Stimulated activated naive CD4-positive, alpha-beta T cell treated with Interleukin-2 at 50 U/mL for 16 hours (primary cell): ENCODE measurements at regions not wholly inside any gene's neighbourhood (a gene's known extent, or its start where the extent isn't known, plus 50 kb on each side); places are given as distances from the start of the nearest gene placed in this dataset.
"Not testable (repeated sequence)": the region's sequence is repeated elsewhere in the genome, so short reads cannot be mapped to it uniquely, and the experiment has no call there.

Source experiments
- DNase-seq: peaks from one replicate; lab custom pipeline; 2025; lab: John Stamatoyannopoulos, UW

DNA sequence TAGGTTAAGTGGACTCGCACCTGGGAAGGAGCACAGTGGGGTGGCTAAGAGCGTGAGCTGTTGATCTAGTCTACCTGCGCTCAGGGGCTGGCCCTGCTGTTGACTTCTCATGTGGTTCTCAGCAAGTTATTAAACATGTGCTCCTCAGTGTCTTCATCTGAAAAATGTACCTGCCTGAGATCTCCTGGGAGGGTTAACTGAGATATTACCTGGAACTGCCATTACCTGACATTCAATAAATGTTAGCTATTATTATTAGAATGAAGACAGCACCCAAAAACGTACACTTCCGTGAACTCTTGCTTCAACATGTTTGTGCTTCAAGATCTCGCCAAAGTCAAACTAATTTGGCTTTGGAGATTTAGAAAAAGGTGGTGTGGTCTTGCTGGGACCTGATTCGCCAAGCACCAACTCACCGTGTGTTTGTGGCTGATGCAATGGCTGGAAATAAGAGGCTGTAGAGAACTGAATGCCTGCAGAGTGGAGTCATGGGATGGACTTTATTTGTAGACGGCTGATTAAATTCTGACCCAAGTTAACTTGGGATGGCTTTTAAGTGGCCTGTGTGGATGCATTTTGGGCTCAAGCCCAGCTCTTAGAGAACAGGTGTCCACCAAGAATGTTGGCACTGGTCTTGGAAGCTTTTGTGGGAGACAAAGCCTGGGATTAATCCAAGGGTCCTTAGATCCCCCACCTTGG is 692.9 kb downstream of the QKI start:
- no peak for DNase-seq

DNA sequence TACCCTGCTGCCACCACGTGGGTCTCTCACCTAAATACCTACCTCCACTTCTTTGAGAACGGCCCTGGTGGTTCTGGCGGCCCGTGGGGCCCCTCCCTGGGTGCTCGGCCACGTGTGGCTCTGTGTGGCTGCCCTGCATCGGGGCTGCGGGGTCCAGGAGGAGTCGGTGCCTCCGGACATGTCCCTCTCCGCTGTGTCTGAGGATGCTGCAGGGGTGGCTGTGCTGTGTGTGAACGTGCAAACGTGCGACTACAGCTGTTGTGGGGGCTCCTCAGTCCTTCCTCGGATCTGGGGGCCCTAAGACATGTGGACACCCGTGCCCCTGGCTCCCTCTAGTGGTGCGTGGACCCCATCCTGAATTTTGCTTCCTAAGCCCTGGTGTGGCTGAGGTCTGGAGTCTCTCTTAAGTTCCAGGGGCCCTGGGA is 691.8 kb downstream of the QKI start:
- DNase-seq = no peak

DNA sequence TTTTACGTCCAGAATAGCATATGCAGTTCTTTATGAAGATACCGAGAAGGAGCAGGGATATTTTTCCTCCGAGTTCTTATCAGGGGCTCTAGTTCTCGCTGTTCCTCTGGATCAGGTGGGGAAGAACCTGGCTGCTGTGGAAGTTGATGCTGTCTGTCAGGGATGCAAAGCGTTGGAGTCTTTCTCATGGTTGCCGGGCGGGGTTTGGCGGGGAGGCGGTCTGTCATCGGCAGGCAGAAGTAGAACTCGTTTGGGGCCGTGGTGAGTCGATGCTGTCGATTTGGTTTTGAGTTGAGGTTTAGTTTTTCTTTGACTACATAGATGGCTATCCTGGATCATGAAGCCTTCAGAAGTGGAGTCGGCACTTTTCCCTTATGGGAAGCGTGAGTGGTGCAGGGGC is 691.2 kb downstream of the QKI start:
- DNase-seq = no peak

DNA sequence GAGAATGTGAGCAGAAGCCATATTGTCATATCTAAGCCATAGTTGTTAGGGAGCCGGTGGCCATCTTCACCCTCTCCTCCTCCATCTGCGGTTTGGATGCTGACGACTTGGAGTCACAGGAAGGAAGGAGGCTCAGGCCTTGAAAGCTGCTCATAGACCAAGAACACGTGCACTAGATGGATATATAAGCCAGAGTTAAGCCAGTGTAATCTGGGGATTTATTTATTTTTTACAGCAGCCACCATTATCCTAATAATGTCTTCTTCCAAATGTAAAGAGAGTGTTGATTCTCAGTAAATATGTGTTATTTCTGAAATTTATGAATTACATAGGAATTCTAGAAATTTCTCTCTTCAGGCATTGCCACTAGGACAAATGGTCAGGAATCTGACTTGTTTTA is 689.9 kb downstream of the QKI start:
- DNase-seq = no peak

DNA sequence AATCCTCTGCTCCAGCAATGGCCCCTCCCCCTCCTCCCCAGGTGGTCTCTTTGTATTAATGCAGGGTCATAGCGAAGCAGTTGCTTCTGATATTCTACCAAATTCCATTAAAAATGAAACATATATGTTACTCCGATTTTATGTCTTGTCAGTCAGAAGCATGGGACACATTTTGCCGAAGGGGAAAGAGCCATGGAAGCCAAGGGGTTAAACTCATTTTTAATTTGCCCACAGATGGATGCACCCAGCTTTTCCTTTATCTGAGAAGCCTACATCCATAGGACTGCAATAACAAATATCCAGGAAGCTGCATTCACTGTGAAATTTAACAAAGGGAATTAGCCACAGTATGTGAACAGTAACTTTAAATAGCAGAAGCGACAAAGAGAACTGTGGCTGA is 688.2 kb downstream of the QKI start:
- no peak for DNase-seq

DNA sequence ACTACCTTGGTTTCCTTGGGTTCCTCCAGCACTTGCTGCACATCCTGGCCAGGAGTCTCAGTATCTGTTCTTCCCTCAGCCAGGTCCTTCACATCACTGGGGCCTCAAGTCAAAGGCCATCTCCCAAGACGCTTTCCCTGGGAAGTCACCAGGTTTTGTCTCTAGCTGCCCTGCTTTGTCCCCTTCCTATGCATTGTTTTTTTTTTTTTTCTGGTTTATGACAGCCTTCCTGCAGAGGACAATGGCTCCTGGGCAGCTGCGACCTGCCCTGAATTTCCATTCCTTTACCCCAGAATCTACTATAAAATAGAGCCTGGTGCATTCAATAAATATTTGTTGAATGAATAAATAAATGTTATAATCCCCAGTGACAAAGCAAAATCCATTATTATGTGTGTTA is 687.3 kb downstream of the QKI start:
- no peak for DNase-seq

DNA sequence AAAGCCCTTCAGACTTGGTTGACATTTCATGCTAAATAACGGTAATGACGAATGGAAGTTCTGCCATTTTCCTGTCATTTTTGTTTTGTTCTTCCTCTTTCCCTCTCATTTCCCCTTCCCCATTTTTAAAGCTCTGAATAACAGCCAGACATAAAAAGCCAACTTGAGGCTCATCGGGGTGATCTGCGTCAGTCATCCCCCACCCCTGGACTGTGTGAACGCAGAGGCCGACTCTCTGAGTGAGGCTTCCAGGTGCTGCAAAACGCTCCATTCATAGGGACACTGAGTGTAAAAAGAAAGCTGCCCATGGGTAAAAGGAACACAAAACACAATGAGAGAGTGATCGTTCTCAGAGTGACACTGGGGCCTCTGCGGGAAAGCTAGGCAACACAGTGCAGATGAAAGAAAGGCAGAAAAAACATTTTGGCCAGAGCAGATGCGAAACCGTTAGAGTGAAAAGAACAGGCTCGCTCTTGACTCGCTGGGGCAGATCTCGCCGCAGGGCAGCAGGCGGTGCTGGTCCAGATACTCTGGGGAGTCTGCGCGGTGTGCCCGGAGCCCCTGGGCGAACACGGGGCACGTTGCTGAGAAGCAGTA is 684.8 kb downstream of the QKI start:
- DNase-seq = no peak

DNA sequence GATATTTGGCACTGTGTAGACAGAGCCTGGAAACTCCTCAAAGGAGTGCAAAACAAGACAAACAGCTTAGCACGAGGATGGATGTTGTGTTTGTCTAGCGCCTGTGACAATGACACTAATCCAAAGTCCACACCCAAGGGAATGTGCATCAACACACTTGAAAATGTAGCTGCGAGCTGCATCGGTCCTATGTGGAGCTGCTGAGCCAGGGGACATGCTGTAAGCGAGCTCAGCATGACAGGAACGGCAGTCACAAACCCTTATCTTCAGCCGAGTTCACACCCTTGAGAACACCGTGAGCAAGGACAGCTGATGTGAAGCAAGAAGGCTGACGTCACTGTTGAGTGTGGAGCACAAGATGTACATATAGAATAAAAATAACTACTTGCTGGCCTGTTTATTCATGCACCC is 684.3 kb downstream of the QKI start:
- no peak for DNase-seq

DNA sequence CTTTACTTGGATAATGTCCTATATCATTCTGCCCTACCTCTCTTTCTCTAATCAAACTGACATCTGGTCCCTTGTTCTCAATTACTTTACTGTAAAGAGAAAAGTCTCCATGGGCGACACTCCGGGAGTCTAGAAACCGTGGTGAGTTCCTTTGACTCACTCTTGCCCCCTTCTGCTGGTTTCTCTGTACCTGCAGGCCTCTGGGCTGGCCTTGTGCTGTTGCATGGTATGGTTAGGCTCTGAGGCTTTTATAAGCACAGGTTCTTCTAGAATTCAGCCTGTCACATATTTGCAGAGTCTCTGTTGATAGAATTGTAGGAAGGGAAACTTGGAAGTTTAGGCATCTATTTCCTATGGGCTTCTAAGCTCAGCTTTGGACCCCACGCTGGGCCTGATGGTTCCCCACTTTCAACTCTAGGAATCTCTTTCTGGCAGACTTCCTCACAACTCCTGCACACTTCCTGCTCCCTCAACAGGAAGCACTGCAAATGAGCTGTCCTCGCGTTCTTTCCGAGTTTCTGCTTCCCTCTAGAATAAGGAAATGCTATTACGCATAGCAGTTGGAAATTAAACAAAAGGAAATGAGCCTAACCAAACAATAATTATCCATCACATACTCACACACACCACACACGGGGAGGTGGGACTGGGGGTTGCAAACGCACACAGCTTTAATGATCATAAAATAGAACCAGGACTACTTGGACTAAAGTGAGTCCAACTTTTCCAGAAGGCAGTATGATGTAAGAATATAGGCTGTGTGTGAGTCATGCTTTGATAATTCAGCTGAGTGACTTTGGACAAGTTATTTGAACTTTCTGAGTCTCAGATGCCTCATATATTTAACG is 683.3 kb downstream of the QKI start:
- DNase-seq = no peak

DNA sequence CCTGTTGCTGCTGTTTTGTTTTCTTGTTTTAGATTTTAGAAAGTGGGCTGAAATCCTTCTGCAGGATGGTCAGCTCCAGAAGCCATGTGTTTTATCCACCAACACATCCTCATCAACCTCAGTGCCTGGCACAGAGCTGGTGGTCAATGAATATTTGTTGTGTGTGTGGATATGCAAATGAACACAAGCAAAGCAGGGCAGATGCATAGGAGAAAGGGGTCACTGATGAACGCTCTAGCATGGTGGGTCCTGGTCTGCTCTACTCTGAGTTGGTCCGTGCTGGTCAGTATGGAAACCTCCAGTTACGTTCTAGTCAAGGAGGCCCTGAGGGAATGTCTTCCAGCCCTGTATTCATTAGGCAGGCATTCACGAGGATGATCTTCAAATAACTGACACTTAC is 682.5 kb downstream of the QKI start:
- DNase-seq = no peak

DNA sequence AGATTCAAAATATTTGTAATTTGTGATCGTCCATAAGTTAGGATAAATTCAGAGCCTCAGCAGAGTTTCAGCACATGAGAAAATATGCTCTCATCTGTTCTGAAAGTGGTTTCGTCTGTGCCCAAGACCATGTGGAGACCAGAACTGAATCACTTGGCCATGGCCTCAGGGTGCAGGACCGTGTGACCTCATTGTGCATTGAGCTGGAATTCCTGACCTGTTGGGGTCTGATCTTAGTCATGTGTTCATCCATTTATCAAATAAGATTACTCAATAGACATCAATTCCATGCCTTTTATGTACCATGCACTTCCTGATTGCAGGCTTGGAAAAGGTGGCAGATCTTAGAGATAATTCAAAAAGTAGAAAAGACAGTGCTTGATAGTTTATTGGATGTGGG is 680.5 kb downstream of the QKI start:
- no peak for DNase-seq

DNA sequence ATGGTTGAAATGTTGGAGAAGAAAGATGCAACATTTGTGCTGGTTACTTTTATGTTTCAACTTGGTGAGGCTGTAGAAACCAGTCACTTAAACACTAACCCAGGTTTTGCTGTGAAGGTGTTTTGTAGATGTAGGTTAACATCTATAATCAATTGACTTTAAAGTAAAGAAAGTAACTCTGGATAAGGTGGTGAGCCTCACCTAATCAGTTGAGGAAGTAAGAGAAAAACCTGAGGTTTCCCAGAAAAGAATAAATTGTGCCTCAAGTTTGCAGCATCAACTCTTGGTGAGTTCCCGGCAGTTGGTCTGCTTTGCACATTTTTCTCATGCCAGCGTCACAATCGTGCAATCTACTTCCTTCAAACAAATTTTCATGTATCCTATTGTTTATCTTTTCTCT is 673.4 kb downstream of the QKI start:
- DNase-seq = no peak

DNA sequence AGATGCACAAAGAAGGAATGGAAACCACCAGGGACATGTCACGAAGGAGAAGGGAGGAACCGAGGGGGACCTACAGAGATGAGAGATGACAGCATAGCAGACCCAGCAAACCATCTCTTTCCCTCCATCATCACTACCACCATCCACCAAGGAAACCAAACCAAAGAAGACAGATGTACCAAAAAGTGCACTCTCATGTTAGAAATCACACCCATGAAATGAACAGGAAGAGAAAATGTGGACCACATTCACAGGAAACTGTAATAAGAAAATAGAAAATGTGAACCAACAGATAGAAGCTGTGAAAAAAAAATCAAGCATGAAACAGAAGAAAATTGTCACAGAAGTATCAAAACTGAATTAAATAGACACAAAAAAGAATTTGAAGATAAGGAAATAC is 672.7 kb downstream of the QKI start:
- DNase-seq = no peak

DNA sequence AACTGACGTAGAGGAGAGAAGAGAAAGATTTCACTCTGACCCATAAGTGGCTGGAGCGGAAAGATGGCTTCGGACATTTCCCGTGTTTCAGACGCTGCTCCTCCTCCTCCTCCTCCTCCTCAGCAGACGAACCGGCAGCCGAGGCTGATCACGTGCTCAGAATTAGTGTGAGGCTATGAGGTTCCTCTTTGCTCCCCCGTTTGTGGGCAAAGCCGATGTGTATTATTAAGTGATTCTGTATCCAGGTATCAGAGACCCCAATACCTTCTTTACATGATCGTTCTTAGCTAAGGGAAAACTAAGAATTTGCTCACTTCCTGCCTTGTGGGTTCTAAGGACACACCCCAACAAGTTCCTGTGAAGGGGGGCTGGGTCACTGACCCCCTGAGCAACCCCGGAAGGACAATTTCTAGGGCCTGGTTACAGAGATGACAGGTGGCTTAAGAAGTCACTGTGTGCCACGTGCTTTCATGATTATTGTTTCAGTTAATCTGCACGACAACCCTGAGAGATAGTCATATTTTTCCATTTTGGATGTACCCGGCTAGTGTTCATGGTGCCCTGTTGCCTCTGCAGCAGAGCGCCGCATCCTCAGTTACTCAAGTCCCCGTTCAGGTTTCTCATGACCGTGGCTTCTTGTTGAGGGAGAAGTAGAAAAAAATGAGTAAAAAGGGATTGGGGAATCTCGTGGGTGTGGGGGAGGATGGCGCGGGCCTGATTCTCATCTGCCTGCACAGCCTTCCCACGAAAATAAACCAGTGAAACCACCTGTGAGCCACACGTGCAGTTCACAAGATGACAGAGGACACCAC is 671.8 kb downstream of the QKI start:
- DNase-seq = no peak

DNA sequence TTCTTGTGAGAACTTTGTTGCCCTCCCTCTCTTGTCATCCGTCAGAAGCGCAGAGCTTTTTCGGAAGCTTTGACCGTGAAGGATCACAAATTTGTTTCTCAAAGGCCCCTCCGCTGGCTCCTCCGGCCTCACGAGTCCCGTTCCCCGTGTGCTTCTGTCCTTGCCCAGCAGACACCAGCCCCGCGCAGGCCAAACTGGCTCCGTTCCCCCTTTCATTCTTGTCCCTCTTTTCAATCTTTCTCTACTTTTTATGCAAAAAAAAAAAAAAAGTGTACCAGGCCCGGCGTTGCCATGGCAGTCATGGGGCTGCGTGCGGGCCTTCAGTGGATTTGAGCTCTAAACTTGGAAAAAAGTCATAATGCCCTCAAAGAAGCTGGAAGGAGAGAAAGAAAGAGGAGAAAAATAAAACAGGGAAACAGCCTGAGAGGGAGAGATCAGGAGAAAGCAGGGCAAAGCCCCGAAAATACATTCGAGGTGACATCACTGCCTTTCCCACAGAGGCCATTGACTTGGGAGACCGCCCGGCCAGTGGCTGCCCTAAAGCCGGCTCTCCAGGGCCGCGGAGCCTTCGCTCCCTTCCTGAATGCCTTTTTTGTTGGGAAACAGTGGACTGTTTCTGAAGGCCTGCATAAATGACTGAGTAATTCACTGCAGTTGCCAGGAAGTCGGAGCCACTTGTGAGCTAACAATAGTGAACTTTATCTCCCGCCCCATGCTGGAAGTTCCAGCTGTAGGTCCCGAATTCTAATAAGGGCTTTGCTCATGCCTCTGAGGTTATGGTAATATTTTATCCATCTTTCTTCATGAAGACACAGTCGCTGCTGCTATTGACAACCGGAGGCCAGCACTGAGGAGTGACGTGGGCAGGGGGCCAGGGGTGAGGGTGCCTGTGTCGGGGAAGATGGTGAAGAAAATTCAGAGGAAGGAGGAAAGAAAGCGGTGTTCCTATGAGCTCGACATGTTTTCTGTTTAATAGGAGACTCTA is 670.9 kb downstream of the QKI start:
- no peak for DNase-seq

DNA sequence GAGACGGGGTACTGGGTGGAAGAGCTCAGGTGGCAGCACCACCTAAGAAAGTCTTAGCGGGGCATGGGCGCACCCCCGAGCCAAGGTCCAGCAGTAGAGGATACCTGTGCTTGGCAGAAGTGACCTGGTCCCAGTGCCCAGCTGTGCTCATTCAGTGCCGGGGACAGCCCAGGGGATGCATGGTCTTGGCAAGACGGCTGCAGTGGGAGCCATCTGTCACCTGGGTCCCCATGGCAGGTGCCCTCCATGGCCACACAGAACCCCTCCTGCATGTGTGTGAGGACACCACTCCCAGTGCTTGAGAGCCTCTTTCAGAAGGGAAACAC is 664.7 kb downstream of the QKI start:
- no peak for DNase-seq

DNA sequence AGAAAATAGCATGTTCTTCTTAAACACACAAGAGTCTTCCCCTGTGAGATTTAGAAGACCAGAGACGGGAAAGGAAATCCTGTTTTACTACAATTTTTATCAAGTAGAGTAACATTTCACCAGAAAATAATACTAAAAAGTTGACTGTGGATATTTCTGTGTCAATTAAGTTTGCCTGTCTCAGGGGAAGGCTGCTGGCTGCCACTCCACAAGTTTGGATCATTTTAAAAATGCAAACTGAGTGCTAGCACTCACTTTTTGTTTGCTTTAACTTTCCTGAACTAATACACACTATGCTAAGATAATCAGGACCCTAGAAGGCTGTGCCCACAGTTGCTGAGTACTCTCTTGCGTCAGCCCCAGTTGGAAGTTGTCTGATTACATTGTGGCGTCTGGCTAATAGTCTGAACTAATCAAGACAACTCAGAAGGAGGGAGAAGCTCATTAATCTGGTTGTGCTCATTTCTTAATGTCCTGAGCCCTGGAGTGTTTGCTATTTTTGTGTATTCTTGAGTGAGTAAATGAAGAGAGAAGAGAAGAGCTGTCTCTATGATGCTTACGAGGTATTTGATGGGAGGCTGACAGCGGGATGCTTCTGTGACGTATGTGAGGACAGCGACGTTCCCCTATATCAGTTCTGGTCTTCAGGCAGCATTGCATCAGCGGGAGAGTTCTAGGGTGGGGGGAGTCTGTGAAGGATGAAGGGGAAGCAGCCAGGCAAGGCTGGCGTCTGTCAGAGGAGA is 664.2 kb downstream of the QKI start:
- no peak for DNase-seq

DNA sequence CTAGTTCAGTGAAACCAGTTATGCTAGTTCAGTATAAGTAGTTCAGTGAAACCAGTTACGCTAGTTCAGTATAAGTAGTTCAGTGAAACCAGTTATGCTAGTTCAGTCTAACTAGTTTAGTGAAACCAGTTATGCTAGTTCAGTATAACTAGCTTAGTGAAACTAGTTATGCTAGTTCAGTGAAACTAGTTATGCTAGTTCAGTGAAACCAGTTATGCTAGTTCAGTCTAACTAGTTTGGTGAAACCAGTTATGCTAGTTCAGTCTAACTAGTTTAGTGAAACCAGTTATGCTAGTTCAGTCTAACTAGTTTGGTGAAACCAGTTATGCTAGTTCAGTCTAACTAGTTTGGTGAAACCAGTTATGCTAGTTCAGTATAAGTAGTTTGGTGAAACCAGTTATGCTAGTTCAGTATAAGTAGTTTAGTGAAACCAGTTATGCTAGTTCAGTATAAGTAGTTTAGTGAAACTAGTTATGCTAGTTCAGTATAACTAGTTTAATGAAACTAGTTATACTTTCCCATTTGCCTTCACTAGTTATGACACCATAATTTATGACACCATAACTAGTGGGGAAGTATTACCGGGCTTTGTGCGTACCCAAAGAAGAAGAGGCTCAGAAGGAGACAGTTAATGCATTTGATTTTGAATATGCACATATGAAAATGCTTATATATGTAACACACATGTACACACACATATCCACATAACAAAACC is 662.5 kb downstream of the QKI start:
- DNase-seq = not testable (repeated sequence)

DNA sequence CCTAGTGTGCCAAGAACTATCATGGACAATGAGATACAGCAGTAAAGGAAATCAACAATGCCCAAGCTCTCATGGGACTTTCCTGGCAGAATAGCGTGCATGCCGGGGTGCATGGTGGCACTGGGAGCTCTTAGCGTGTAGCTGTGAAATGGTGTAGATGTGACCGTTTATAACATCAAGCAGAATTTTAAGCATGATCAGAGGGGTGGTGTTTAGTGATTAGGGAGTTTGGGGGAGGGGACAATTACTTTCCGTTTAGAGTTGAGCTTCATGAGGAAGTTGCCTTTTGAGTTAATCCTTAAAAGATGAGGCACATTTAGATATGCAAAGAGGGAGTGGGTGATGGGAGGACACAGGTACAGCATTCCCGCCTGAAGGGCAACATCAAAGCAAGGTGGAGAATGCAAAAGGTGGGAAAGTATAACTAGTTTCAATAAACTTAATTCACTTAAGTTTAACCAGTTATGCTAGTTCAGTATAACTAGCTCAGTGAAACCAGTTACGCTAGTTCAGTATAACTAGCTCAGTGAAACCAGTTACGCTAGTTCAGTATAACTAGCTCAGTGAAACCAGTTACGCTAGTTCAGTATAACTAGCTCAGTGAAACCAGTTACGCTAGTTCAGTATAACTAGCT is 661.6 kb downstream of the QKI start:
- no peak for DNase-seq
